HFF-Myc (cell line): ENCODE measurements at regions not wholly inside any gene's neighbourhood (a gene's known extent, or its start where the extent isn't known, plus 50 kb on each side); places are given as distances from the start of the nearest gene placed in this dataset.

ENCODE experiments used
- DNase-seq: peaks from one replicate; pipeline ENCODE4 v3.0.0-alpha.2; 2011; ENCODE audit warnings: low read depth; ENCODE audit errors: extremely low read depth
- H3K4me3 ChIP-seq: replicated peaks from 2 replicates; pipeline ENCODE4 v1.5.1; 2011; ENCODE audit warnings: low read depth, mild to moderate bottlenecking, control low read depth, low read length
- CTCF ChIP-seq: IDR thresholded peaks from 2 replicates; pipeline ENCODE4 v1.5.1; 2012; ENCODE audit warnings: mild to moderate bottlenecking, low read depth, low read length, control low read depth; ENCODE audit errors: missing control alignments

GRCh38 chr18:76545433-76546087 lies 50.5 kb upstream of the ZNF516 start:
- no peak for DNase-seq
- TF ChIP-seq CTCF, result no peak
- H3K4me3 ChIP-seq, result no peak overlapping the region

GRCh38 chr18:76544511-76545345 lies 49.7 kb upstream of the ZNF516 start:
- no peak for TF ChIP-seq CTCF
- DNase-seq, result no peak
- no peak overlapping the region for H3K4me3 ChIP-seq
